Colonic mucosa (tissue), 4 donors: ENCODE measurements at regions not wholly inside any gene's neighbourhood (a gene's known extent, or its start where the extent isn't known, plus 50 kb on each side); places are given as distances from the start of the nearest gene placed in this dataset.

Source experiments
- DNase-seq: peaks from one replicate; pipeline ENCODE4 v3.0.0-alpha.2; 2020
- H3K27ac ChIP-seq: fragments of 200-600 bp; one replicate; pipeline ENCODE4 v1.8.0; 2021
- H3K27me3 ChIP-seq: fragments of 200-600 bp; one replicate; pipeline ENCODE4 v1.8.0; 2021
- H3K36me3 ChIP-seq: fragments of 200-600 bp; one replicate; pipeline ENCODE4 v1.8.0; 2021
- H3K4me1 ChIP-seq: fragments of 200-600 bp; one replicate; pipeline ENCODE4 v1.8.0; 2021; ENCODE audit warnings: mild to moderate bottlenecking
- H3K4me3 ChIP-seq: fragments of 200-600 bp; one replicate; pipeline ENCODE4 v1.8.0; 2021
- H3K9ac ChIP-seq, 2 donors: one replicate each; pipeline ENCODE4 v1.7.0; 2013; ENCODE audit warnings: control low read depth in 2 of 2, low read depth in 2 of 2, low read length in 2 of 2
- H3K9me3 ChIP-seq: fragments of 200-600 bp; one replicate; pipeline ENCODE4 v1.8.0; 2021
- intact Hi-C: fragments of 100-400 bp; cut with DNase I; formaldehyde crosslinking; loops from one replicate; pipeline ENCODE4 v1.14.1; 2022
- TF ChIP-seq, protein P1 (sequence below): fragments of 200-600 bp; IDR thresholded peaks from one replicate; pipeline ENCODE4 v1.8.0; 2022; ENCODE audit warnings: antibody characterized with exemption, mild to moderate bottlenecking
- donor health status: healthy.
- donor health status: DM: no; HTN: no; CAD: no.
- donor health status: DM: no; HTN: no; CAD: no.

DNA sequence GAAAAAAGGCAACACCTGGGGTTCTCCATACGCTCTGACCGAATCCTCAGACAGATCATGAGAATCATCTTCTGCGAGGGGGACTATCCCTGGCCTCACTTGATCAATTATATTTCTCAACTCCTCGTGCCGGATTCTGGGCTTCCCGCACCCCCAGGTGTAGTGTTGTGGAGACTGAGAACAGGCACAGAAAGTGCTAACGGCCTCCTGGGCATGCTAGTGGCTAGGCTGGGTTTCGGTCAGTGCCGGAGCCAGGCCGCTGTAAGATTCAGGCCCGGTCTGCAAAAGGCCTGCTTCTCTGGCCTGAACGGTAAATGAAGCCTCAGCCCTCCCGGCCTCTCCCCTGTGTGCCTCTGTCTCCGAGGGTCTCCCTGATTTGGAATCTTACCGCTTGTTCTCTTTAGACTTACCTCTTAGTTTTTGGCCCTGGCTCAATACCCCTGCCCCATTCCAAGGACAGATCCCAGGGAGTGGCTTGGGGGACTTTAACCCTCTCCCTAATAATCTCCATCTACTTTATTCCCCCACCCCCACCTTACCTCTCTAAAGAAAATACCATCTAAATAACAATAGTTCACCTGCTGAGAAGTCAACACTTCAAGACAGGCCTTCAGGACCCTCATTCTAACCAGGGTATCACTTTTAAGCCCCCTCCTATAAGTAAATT is 79.0 kb upstream of the MEDAG start:
- no peaks in the 10 kb centered on the region for H3K9me3 ChIP-seq
- no peak for DNase-seq
- intact Hi-C loops, result no loop called here
- H3K4me3 ChIP-seq, result no peak overlapping the region
- no peak overlapping the region for H3K27ac ChIP-seq
- H3K36me3 ChIP-seq, result no peaks in the 10 kb centered on the region
- TF ChIP-seq, protein P1, sequence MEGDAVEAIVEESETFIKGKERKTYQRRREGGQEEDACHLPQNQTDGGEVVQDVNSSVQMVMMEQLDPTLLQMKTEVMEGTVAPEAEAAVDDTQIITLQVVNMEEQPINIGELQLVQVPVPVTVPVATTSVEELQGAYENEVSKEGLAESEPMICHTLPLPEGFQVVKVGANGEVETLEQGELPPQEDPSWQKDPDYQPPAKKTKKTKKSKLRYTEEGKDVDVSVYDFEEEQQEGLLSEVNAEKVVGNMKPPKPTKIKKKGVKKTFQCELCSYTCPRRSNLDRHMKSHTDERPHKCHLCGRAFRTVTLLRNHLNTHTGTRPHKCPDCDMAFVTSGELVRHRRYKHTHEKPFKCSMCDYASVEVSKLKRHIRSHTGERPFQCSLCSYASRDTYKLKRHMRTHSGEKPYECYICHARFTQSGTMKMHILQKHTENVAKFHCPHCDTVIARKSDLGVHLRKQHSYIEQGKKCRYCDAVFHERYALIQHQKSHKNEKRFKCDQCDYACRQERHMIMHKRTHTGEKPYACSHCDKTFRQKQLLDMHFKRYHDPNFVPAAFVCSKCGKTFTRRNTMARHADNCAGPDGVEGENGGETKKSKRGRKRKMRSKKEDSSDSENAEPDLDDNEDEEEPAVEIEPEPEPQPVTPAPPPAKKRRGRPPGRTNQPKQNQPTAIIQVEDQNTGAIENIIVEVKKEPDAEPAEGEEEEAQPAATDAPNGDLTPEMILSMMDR, result no peak
- H3K9ac ChIP-seq, result no peak overlapping the region
- H3K27me3 ChIP-seq, result no peaks in the 10 kb centered on the region
- no peaks in the 10 kb centered on the region for H3K4me1 ChIP-seq

DNA sequence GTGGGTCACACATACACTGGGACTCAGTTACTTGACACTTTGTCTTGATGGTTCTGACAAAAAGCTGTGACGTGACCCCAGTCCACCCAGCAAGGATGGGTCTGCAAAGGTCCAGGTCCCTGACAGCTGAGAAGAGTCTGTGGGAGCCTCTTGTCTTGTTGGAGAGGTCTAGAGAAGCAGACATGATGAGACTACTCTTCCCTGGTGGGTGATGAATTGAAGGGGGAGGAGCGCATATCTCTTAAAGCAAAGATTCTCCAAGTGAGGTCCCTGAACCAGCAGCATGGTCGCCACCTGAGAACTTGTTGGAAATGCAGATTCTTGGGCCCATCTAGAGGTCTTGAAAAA is 78.5 kb upstream of the MEDAG start:
- Histone ChIP-seq H3K4me3 (no peak overlapping the region), H3K9ac (no peak overlapping the region), H3K4me1 (no peaks in the 10 kb centered on the region), H3K9me3 (no peaks in the 10 kb centered on the region), H3K36me3 (no peaks in the 10 kb centered on the region), H3K27me3 (no peaks in the 10 kb centered on the region), H3K27ac (no peak overlapping the region)
- intact Hi-C loops, result no loop called here
- TF ChIP-seq, protein P1, result no peak
- no peak for DNase-seq

DNA sequence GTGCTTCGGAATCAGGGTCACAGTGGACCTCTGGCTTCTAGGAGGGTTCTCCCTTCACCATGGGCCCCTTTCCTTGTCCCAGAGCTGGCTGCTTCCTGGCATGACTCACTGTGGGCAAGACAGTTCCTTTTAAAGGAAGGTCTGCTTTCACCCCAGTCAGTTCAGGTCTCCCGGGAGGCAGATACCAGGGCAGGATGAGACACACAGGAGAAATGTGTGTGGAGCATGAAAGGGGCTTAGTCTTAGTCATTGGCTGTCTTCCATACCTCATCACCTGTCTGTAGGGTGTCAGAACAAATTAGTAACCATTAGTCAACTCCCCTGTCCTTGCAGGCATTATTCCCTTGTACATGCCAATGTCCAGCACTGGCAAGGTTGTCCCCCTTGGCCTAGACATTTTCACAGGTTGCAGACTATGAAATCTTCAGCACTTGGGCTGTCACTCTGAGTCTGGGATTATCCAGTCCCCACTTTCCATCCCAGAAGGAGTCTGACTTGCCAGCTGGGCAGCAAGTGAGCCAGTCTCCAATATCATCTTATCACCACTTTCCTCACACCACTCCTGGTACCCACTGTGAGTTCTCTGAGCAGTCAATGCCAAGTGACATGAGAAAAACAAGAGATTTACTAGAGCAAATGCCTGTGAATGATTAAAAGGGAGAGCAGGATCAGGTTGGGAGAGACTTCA is 76.8 kb upstream of the MEDAG start:
- H3K27me3 ChIP-seq, result no peaks in the 10 kb centered on the region
- no peak overlapping the region for H3K27ac ChIP-seq
- H3K9ac ChIP-seq, result no peak overlapping the region
- DNase-seq, result no peak
- no peaks in the 10 kb centered on the region for H3K36me3 ChIP-seq
- no peaks in the 10 kb centered on the region for H3K9me3 ChIP-seq
- TF ChIP-seq, protein P1, result no peak
- no peak overlapping the region for H3K4me3 ChIP-seq
- intact Hi-C loops, result no loop called here
- no peaks in the 10 kb centered on the region for H3K4me1 ChIP-seq

- H3K27ac ChIP-seq, result no peak overlapping the region
- intact Hi-C loops, result no loop called here
- no peak overlapping the region for H3K9ac ChIP-seq
These were observed 76.0 kb upstream of the MEDAG start for GRCh38 chr13:30829833-30830637.

GRCh38 chr13:30830638-30830965 is 75.5 kb upstream of the MEDAG start:
- TF ChIP-seq, protein P1, result no peak
- intact Hi-C loops, result no loop called here
- Histone ChIP-seq H3K27ac (no peak overlapping the region), H3K9ac (no peak overlapping the region), H3K36me3 (no peaks in the 10 kb centered on the region), H3K4me3 (no peak overlapping the region), H3K4me1 (no peaks in the 10 kb centered on the region), H3K27me3 (no peaks in the 10 kb centered on the region), H3K9me3 (no peaks in the 10 kb centered on the region)
- DNase-seq, result no peak

More at GRCh38 chr13:30829833-30830637, 76.0 kb upstream of the MEDAG start:
- no peak for DNase-seq
- Histone ChIP-seq H3K9me3 (no peaks in the 10 kb centered on the region), H3K27me3 (no peaks in the 10 kb centered on the region), H3K4me3 (no peak overlapping the region), H3K36me3 (no peaks in the 10 kb centered on the region), H3K4me1 (no peaks in the 10 kb centered on the region)
- TF ChIP-seq, protein P1, result no peak
